C4-2B (cell line): ENCODE measurements at regions not wholly inside any gene's neighbourhood (a gene's known extent, or its start where the extent isn't known, plus 50 kb on each side); places are given as distances from the start of the nearest gene placed in this dataset.

Experiments used
- CTCF ChIP-seq: fragments of 450-650 bp; conservative IDR thresholded peaks from 2 replicates; pipeline ENCODE4 v1.5.1; 2017; ENCODE audit warnings: mild to moderate bottlenecking
- ZFX ChIP-seq: fragments of 450-650 bp; IDR thresholded peaks from 2 replicates; pipeline ENCODE4 v1.6.1; 2017

- TF ChIP-seq CTCF (no peak), ZFX (no peak)
These were observed 278.9 kb upstream of the XYLT1 start for GRCh38 chr16:17749706-17750105.
